Prostate gland (tissue), 2 donors: ENCODE measurements at regions not wholly inside any gene's neighbourhood (a gene's known extent, or its start where the extent isn't known, plus 50 kb on each side); places are given as distances from the start of the nearest gene placed in this dataset.

Source experiments
- DNase-seq: peaks from one replicate; pipeline ENCODE4 v3.0.0-alpha.2; 2019; ENCODE audit warnings: low spot score
- H3K27ac ChIP-seq, 2 donors: fragments of 200-600 bp; sonication (generic); 2 replicates each; pipeline ENCODE4 v1.5.1; 2017 to 2019
- H3K27me3 ChIP-seq: fragments of 200-600 bp; sonication (generic); replicated peaks from 2 replicates; pipeline ENCODE4 v1.5.1; 2019; ENCODE audit not compliant: insufficient read depth
- H3K36me3 ChIP-seq, 2 donors: fragments of 200-600 bp; sonication (generic); 1 replicate in 1 of 2; 2 replicates in 1 of 2; pipeline versions ENCODE4 v1.5.1 to v1.8.1; 2017 to 2019
- H3K4me1 ChIP-seq: fragments of 200-600 bp; sonication (generic); replicated peaks from 2 replicates; pipeline ENCODE4 v1.5.1; 2019
- H3K4me3 ChIP-seq, 2 donors: fragments of 200-600 bp; sonication (generic); 2 replicates each; pipeline ENCODE4 v1.5.1; 2017 to 2019
- H3K9me3 ChIP-seq: fragments of 200-600 bp; sonication (generic); 2 replicates; pipeline ENCODE4 v1.5.1; 2017
- CTCF ChIP-seq, 4 experiments: fragments of 200-600 bp in 2 of 4; fragments of 450-650 bp in 2 of 4; sonication (generic) in 2 of 4; IDR thresholded peaks; 1 replicate in 3 of 4; 2 replicates in 1 of 4; pipeline ENCODE4 v1.5.1; 2016 to 2019; ENCODE audit warnings: antibody characterized with exemption in 4 of 4, mild to moderate bottlenecking in 2 of 4, moderate library complexity in 2 of 4
- POLR2A ChIP-seq: fragments of 450-650 bp; IDR thresholded peaks from one replicate; pipeline ENCODE4 v1.6.1; 2016; ENCODE audit warnings: antibody characterized with exemption, mild to moderate bottlenecking
- POLR2AphosphoS5 ChIP-seq: sonication (generic); formaldehyde crosslinking; IDR thresholded peaks from one replicate; pipeline ENCODE4 v1.6.1; 2017; ENCODE audit warnings: antibody characterized with exemption
- WGBS: methylation state at CpG from one replicate; pipeline ENCODE4 v1.1.5; 2018; 5-methylcytosine and 5-hydroxymethylcytosine counted together
- intact Hi-C: fragments of 100-400 bp; cut with DNase I; formaldehyde crosslinking; loops from one replicate; pipeline ENCODE4 v1.14.2; 2022

- Histone ChIP-seq H3K27me3 (no peaks in the 10 kb centered on the region), H3K4me3 (no peak overlapping the region), H3K4me1 (no peaks in the 10 kb centered on the region), H3K9me3 (no peaks in the 10 kb centered on the region), H3K27ac (no peak overlapping the region), H3K36me3 (no peaks in the 10 kb centered on the region)
- intact Hi-C loops, result no loop called here
- DNase-seq, result no peak
- 92% methylated on average over 3 of the region's 3 CpGs for WGBS
- no peak for TF ChIP-seq CTCF (IDR thresholded peaks at IDR 0.05)
- no peak for TF ChIP-seq POLR2AphosphoS5
- TF ChIP-seq POLR2A, result no peak
Observed at GRCh38 chr1:209040351-209040750, 543.2 kb upstream of the CAMK1G start.

GRCh38 chr1:209041927-209042326 lies 541.6 kb upstream of the CAMK1G start:
- intact Hi-C loops, result no loop called here
- no peak for DNase-seq
- TF ChIP-seq POLR2AphosphoS5, result no peak
- TF ChIP-seq POLR2A, result no peak
- TF ChIP-seq CTCF (IDR thresholded peaks at IDR 0.05), result no peak
- Histone ChIP-seq H3K9me3 (no peaks in the 10 kb centered on the region), H3K36me3 (no peaks in the 10 kb centered on the region), H3K27ac (no peak overlapping the region), H3K27me3 (no peaks in the 10 kb centered on the region), H3K4me3 (no peak overlapping the region), H3K4me1 (no peaks in the 10 kb centered on the region)
- WGBS, result 91% methylated on average over 2 of the region's 2 CpGs

DNA sequence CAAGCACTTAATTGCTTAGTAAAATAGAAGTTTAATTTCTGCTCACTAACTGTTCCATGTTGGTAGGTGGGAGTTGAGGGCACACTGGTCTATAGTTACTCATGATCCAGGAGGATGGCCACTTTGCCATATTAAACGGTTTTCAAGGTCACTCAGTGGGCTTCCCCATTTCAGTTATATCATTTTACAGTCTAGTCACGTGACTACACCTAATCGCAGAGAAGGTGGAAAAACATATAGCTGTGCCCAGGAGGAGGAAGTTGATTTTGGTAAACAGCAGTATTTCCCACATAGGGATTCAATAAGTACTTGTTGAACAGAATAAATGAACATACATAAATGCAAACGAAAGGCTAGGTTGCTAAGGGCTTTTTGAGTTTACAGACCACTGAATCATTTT lies 541.1 kb upstream of the CAMK1G start:
- intact Hi-C loops, result no loop called here
- no peak for TF ChIP-seq POLR2A
- no peak for TF ChIP-seq CTCF (IDR thresholded peaks at IDR 0.05)
- no peak for TF ChIP-seq POLR2AphosphoS5
- Histone ChIP-seq H3K27ac (no peak overlapping the region), H3K36me3 (no peaks in the 10 kb centered on the region), H3K9me3 (no peaks in the 10 kb centered on the region), H3K27me3 (no peaks in the 10 kb centered on the region), H3K4me1 (no peaks in the 10 kb centered on the region), H3K4me3 (no peak overlapping the region)
- WGBS, result 79% methylated on average over 4 of the region's 4 CpGs
- no peak for DNase-seq

DNA sequence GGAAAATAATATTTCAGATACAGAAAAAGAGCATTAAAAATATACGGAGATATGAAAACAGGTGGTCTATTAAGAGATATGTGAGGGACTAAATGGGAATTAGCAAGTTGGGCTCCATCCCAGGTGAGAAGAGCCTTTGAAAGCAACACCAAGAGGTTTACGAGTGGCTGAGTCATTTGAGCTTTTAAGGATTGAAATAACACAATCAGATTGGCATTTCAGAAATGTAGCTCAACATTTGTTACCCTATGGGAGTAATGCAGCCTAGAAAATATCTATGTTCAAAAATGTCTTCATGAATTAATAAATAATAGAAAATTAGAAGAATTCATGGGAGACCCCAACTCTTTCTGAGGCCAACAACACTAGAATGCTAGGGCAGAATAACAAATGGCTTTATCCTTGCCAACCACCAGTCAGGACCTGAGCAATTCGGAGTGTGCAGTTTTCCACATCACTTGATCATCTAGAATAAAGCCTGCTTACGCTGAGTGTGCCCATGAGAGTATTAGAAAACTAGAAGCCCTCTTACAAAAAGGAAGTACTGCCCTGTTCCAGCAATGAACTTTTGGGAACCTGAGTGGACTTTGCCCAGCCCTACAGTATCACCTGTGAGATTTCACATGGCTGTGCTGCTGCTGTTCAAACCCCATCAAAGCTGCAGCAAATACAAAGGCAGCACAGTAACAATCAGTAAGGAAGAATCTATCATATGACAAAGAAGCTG lies 538.0 kb upstream of the CAMK1G start:
- intact Hi-C loops, result no loop called here
- 77% methylated on average over 4 of the region's 4 CpGs for WGBS
- H3K4me1 ChIP-seq, result no peaks in the 10 kb centered on the region
- no peaks in the 10 kb centered on the region for H3K27me3 ChIP-seq
- no peak for DNase-seq
- no peak overlapping the region for H3K27ac ChIP-seq
- H3K36me3 ChIP-seq, result no peaks in the 10 kb centered on the region
- TF ChIP-seq CTCF (IDR thresholded peaks at IDR 0.05), result no peak
- TF ChIP-seq POLR2A, result no peak
- TF ChIP-seq POLR2AphosphoS5, result no peak
- H3K4me3 ChIP-seq, result no peak overlapping the region
- no peaks in the 10 kb centered on the region for H3K9me3 ChIP-seq

- H3K9me3 ChIP-seq, result no peaks in the 10 kb centered on the region
- intact Hi-C loops, result no loop called here
- H3K27me3 ChIP-seq, result no peaks in the 10 kb centered on the region
- TF ChIP-seq CTCF (IDR thresholded peaks at IDR 0.05) (no peak), POLR2AphosphoS5 (no peak)
- no peaks in the 10 kb centered on the region for H3K4me1 ChIP-seq
- H3K27ac ChIP-seq, result no peak overlapping the region
- DNase-seq, result no peak
- no peaks in the 10 kb centered on the region for H3K36me3 ChIP-seq
- WGBS, result 95% methylated on average over 1 of the region's 1 CpG
- H3K4me3 ChIP-seq, result no peak overlapping the region
Observed at GRCh38 chr1:209046058-209046417, 537.5 kb upstream of the CAMK1G start.
